CD4-positive, alpha-beta T cell treated with Interleukin-10 for 1 hour (primary cell): ENCODE measurements at regions not wholly inside any gene's neighbourhood (a gene's known extent, or its start where the extent isn't known, plus 50 kb on each side); places are given as distances from the start of the nearest gene placed in this dataset.
"Not testable (repeated sequence)": the region's sequence is repeated elsewhere in the genome, so short reads cannot be mapped to it uniquely, and the experiment has no call there.

Experiments used
- DNase-seq: peaks from one replicate; pipeline ENCODE4 v3.0.0-alpha.2; 2020

DNA sequence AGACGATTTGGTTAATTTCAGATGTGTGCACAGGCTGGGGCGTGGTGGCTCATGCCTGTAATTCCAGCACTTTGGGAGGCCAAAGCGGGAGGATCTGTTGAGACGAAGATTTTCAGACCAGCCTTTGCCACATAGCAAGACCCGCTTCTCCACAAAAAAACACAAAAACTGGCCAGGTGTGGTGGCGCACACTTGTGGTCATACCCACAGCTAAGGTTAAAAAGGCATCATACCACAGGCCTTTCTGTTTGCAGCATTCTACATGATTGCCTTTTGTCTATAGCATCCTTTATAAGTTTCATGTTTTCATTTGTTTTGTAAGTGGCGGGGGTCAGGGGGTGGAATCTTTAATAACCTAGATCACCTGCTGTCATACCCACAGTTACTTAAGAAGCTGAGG is 239.9 kb upstream of the NOX3 start:
- DNase-seq: no peak

GRCh38 chr6:155694419-155694790 is 238.8 kb upstream of the NOX3 start:
- DNase-seq: no peak

GRCh38 chr6:155693573-155694418 is 238.2 kb upstream of the NOX3 start:
- no peak for DNase-seq

- DNase-seq: no peak
These were observed 235.2 kb upstream of the NOX3 start for GRCh38 chr6:155690820-155691219.

- no peak for DNase-seq
These were observed 232.0 kb upstream of the NOX3 start for GRCh38 chr6:155687645-155688044.

DNA sequence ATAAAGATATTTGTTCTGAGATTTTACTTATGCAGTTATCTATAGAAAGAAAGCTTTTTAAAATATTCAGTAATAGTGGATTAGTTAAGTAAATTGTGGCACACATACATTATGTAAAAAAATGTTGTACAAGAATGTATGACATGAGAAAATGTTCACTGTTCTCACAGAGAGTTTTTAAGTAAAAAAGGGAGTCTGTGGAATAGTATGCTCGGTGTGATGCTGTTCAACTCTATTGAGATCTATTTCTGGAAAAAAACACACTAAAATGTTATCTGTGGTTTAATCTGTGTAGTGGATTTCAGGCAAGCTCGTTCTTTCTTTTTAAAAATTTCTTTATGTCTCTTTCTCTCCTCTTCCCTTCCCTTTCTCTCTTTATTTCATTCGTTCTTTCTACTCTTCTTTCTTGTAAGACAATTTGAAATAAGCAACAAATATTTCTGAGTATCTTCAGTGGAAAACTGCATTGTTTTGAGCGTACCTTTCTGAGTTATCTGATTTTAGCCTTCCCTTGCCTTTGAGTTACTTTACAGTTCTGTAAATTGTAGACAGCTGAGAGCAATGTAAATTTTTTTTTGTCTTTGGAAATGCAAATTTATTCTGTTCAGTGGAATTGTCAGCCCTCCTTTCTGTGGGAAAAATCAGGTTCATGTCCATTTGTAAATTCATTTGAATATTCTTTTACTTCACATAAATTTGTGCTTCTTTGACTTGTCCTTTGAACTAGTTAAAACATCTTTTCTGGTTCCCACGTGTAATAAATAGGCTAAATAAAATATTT is 229.0 kb upstream of the NOX3 start:
- DNase-seq: no peak

DNA sequence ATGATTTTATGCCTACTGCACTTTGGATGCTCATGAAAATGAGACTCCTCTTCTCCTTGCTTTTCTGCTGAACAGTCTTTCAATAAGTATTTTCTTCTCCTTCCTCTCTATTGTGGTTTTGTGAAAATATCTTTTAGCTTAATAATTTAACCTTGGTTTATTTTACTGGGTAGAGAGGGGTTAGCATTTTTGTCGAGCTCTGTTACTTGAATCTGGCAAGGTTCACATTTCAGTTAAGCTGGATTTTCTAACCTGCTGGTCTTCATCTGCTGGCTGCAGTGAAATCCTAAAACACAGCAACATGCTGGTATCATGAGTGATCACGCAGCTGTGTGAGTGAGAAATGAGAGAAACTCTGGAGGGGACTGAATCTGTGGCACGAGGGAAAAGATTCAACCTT is 222.7 kb upstream of the NOX3 start:
- no peak for DNase-seq

- no peak for DNase-seq
These were observed 220.7 kb upstream of the NOX3 start for GRCh38 chr6:155676346-155676745.

- no peak for DNase-seq
These were observed 215.0 kb upstream of the NOX3 start for GRCh38 chr6:155670655-155671054.

- DNase-seq: no peak
These were observed 204.8 kb upstream of the NOX3 start for GRCh38 chr6:155660251-155660977.

DNA sequence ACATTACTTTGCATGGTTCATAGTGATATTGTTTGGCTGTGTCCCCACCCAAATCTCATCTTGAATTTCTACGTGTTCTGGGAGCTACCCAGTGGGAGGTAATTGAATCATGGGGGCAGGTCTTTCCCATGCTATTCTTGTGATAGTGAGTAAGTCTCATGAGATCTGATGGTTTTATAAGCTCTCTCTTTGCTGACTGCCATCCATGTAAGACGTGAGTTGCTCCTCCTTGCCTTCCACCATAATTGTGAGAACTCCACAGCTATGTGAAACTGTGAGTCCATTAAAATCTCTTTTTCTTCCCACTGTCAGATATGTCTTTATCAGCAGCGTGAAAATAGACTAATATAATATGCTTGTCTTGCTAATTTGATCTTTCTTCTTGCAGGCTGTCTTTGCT is 200.4 kb upstream of the NOX3 start:
- no peak for DNase-seq

- DNase-seq: no peak
These were observed 198.8 kb upstream of the NOX3 start for GRCh38 chr6:155654474-155654873.

DNA sequence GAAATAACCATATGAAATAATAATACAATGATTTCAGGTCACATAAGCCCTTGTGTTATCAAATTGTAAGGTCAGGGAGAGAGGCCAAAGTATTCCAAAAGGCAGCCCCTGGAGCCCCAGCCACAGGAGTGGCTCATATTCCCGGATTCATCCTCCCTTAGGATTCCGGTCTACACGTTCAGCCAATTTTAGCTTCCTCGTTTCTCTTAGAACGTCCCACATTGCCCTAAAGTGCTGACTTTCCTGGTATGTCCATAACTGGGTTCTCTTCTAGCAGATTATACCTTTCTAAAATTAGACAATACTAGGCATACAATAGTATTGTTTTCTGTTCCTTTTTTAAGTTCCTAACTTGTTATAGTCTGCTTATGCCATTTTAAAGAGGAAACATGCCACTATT is 192.7 kb upstream of the NOX3 start:
- no peak for DNase-seq

DNA sequence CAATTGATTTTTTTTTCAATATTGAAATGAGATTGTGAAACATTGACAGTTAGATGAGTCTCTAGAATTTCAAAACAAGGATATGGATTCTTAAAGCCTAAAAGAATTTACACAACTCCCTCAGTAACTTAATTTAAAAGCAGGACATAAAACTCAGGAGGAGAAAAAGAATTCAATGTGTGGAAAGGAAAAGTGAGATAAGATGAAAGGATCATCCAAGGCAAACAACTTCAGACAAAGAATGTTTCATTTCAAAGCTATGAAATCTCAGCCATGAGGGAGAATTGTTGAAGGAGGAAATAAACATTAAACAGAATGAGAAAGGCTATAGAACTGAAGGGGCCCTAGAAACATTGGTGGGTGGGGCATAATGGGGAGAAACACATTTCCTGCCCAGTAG is 191.7 kb upstream of the NOX3 start:
- no peak for DNase-seq

GRCh38 chr6:155646443-155646842 is 190.8 kb upstream of the NOX3 start:
- DNase-seq: no peak

- no peak for DNase-seq
These were observed 189.7 kb upstream of the NOX3 start for GRCh38 chr6:155645325-155645724.

GRCh38 chr6:155641603-155642002 is 186.0 kb upstream of the NOX3 start:
- DNase-seq: no peak

DNA sequence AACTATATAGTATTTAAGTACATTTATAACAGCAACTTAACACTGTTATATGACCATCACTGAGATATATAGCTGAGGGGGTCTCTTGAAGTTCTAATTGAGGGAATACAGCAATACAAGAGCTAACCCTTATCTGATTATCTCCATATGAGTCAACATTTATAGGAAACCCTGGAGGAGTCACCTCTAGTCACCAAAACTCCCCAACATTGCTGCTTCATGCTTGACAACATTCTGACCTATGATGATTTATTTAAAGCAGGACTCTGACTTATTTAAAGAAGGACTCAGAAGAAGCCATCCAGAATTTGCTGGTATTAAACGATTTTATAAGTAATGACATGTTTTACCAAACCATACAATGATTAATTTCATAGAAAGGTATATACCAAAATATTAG is 182.6 kb upstream of the NOX3 start:
- DNase-seq: no peak

GRCh38 chr6:155635416-155635815 is 179.8 kb upstream of the NOX3 start:
- DNase-seq: no peak

DNA sequence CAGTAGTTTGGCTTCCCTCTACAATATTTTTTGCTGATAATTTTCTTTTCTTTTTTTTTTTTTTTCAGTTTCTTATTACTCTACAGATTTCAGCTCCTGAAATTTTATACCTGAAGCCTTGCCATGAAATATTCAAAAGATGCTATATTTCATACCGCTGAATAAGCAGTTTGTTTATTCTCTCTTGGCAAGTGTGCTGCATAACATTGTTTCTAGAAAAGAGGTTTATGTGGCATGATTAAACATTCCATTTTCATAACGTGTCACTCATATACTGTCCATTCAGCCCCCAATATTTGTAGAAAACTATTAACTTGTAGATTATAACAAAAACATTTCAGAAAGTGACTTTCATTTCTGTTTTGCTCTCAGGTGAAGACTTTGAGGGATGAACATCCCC is 174.4 kb upstream of the NOX3 start:
- no peak for DNase-seq

- DNase-seq: no peak
These were observed 174.0 kb upstream of the NOX3 start for GRCh38 chr6:155629652-155630051.

DNA sequence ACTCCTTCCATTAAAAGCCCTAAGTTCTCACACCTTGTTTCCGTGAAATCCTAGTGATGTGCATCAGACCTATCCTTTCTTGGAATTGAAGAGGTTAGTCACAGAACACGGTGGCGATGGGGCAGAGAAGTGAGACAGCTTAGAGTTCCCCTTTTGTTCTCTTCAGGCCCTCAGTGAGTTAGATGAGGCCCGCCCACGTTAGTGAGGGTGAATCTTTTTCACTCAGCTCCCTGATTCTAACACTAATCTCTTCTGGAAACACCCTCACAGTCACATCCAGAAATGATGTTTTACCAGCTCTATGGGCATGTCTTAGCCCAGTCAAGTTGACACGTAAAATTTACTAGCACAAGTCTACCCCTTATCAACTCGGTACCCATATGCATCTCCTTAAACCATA is 172.7 kb upstream of the NOX3 start:
- DNase-seq: no peak

DNA sequence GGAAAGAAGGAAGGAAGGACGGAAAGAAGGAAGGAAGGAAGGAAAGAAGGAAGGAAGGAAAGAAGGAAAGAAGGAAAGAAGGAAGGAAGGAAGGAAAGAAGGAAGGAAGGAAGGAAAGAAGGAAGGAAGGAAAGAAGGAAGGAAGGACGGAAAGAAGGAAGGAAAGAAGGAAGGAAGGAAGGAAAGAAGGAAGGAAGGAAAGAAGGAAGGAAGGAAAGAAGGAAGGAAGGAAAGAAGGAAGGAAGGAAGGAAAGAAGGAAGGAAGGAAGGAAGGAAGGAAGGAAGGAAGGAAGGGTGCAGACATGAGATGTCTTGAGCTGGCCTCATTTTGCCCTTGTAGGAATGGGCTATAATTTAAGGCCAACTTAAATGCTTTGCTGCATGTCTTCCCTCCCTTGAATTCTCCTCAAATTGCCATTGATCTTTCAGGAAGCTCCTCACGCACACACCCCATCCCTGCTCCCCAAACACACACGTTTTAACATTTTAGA is 172.1 kb upstream of the NOX3 start:
- not testable (repeated sequence) for DNase-seq
